ENCODE measurements at regions not wholly inside any gene's neighbourhood (a gene's known extent, or its start where the extent isn't known, plus 50 kb on each side); places are given as distances from the start of the nearest gene placed in this dataset.

DNA sequence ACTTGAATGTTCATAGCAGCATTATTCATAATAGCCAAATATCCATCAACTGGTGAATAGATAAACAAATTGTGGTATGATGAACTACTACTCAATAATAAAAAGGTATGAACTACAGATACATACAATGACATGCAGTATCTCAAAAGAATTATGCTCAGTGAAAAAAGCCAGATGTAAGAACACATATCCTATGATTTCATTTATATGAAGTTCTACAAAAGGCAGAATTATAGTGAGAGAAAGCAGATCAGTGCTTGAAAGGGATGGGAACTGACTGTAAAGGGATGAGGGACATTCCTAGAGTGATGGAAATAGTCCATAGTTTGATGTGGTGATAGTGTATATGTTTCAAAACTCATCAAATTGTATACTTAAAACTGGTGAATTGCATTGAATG, 339.0 kb downstream of the ENC1 start:
- no peaks in the 10 kb centered on the region for H3K9me3 Mint-ChIP-seq (ENCODE audit: unreplicated experiment)
- H3K36me3 Mint-ChIP-seq (ENCODE audit: unreplicated experiment), result no peaks in the 10 kb centered on the region
- no peaks in the 10 kb centered on the region for H3K27me3 Mint-ChIP-seq (ENCODE audit: unreplicated experiment)
- H3K4me1 Mint-ChIP-seq (ENCODE audit: low read depth, unreplicated experiment), result peaks cover 12% of the 10 kb centered on the region
- H3K4me3 Mint-ChIP-seq (ENCODE audit: unreplicated experiment), result no peak overlapping the region
- DNase-seq, result no peak
- no peak for TF ChIP-seq CTCF (IDR thresholded peaks at IDR 0.05; ENCODE audit: partially characterized antibody, unreplicated experiment)
- no peak overlapping the region for H3K27ac Mint-ChIP-seq (ENCODE audit: unreplicated experiment)

GRCh38 chr5:74300808-74301389, 339.6 kb downstream of the ENC1 start:
- DNase-seq, result no peak
- TF ChIP-seq CTCF (IDR thresholded peaks at IDR 0.05; ENCODE audit: partially characterized antibody, unreplicated experiment), result no peak
- Mint-ChIP-seq H3K36me3 (ENCODE audit: unreplicated experiment) (no peaks in the 10 kb centered on the region), H3K4me1 (ENCODE audit: low read depth, unreplicated experiment) (peaks cover 12% of the 10 kb centered on the region), H3K4me3 (ENCODE audit: unreplicated experiment) (no peak overlapping the region), H3K9me3 (ENCODE audit: unreplicated experiment) (no peaks in the 10 kb centered on the region), H3K27me3 (ENCODE audit: unreplicated experiment) (no peaks in the 10 kb centered on the region), H3K27ac (ENCODE audit: unreplicated experiment) (no peak overlapping the region)

DNA sequence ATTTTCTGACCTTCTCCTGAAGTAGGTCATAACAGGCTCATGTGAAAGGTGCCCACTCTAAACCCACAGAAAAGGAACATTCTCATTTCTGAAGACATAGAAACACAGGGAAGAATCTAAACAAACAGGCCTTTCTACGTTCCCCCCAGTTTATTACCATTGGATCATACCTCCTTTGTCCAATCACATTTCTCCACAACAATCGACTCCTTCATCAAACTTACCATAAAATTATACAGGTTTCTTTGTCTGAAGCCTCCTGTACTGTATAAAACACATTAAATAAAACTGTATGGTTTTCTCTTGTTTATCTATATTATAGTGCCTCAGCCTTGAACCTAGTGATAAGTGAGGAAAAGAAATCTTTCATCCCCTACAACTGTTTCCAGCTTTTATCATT, 340.7 kb downstream of the ENC1 start:
- Mint-ChIP-seq H3K36me3 (ENCODE audit: unreplicated experiment) (no peaks in the 10 kb centered on the region), H3K4me3 (ENCODE audit: unreplicated experiment) (no peak overlapping the region), H3K9me3 (ENCODE audit: unreplicated experiment) (no peaks in the 10 kb centered on the region), H3K27ac (ENCODE audit: unreplicated experiment) (no peak overlapping the region), H3K27me3 (ENCODE audit: unreplicated experiment) (no peaks in the 10 kb centered on the region), H3K4me1 (ENCODE audit: low read depth, unreplicated experiment) (peaks cover 7% of the 10 kb centered on the region)
- DNase-seq, result no peak
- no peak for TF ChIP-seq CTCF (IDR thresholded peaks at IDR 0.05; ENCODE audit: partially characterized antibody, unreplicated experiment)

GRCh38 chr5:74296685-74297408, 343.7 kb downstream of the ENC1 start:
- H3K27ac Mint-ChIP-seq (ENCODE audit: unreplicated experiment), result no peak overlapping the region
- H3K9me3 Mint-ChIP-seq (ENCODE audit: unreplicated experiment), result no peaks in the 10 kb centered on the region
- peaks cover 4% of the 10 kb centered on the region for H3K4me1 Mint-ChIP-seq (ENCODE audit: low read depth, unreplicated experiment)
- no peaks in the 10 kb centered on the region for H3K36me3 Mint-ChIP-seq (ENCODE audit: unreplicated experiment)
- DNase-seq, result no peak
- H3K27me3 Mint-ChIP-seq (ENCODE audit: unreplicated experiment), result no peaks in the 10 kb centered on the region
- H3K4me3 Mint-ChIP-seq (ENCODE audit: unreplicated experiment), result no peak overlapping the region
- no peak for TF ChIP-seq CTCF (IDR thresholded peaks at IDR 0.05; ENCODE audit: partially characterized antibody, unreplicated experiment)

DNA sequence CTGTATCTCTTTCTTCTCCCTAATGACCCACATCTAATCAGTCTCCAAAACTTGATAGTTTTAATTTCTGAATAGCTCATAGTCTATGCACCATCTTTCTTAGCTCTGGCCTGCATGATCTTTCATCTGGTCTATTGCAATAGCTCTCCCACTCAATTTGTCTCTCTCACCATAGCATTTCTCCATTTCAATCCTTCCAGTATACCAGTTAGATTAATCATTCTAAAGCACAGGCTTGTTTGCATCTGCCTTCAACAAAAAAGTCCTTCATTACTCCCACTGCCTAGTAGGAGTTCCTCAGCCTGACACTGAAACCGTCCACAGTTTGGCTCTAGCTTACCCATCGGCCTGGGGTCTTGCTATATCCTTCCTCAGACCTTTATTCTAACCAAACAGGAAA, 344.9 kb downstream of the ENC1 start:
- H3K27ac Mint-ChIP-seq (ENCODE audit: unreplicated experiment), result no peak overlapping the region
- no peak for TF ChIP-seq CTCF (IDR thresholded peaks at IDR 0.05; ENCODE audit: partially characterized antibody, unreplicated experiment)
- H3K36me3 Mint-ChIP-seq (ENCODE audit: unreplicated experiment), result no peaks in the 10 kb centered on the region
- DNase-seq, result no peak
- no peaks in the 10 kb centered on the region for H3K27me3 Mint-ChIP-seq (ENCODE audit: unreplicated experiment)
- H3K9me3 Mint-ChIP-seq (ENCODE audit: unreplicated experiment), result no peaks in the 10 kb centered on the region
- H3K4me1 Mint-ChIP-seq (ENCODE audit: low read depth, unreplicated experiment), result peaks cover 5% of the 10 kb centered on the region
- no peak overlapping the region for H3K4me3 Mint-ChIP-seq (ENCODE audit: unreplicated experiment)
